22Rv1 (cell line): ENCODE measurements at regions not wholly inside any gene's neighbourhood (a gene's known extent, or its start where the extent isn't known, plus 50 kb on each side); places are given as distances from the start of the nearest gene placed in this dataset.

ENCODE experiments used
- ZFX ChIP-seq: fragments of 450-650 bp; IDR thresholded peaks from 2 replicates; pipeline ENCODE4 v1.6.1; 2017; ENCODE audit warnings: antibody characterized with exemption, borderline replicate concordance
- TF ChIP-seq, protein P1 (sequence below): fragments of 450-650 bp; IDR thresholded peaks from 2 replicates; pipeline ENCODE4 v1.5.1; 2017; ENCODE audit warnings: mild to moderate bottlenecking

DNA sequence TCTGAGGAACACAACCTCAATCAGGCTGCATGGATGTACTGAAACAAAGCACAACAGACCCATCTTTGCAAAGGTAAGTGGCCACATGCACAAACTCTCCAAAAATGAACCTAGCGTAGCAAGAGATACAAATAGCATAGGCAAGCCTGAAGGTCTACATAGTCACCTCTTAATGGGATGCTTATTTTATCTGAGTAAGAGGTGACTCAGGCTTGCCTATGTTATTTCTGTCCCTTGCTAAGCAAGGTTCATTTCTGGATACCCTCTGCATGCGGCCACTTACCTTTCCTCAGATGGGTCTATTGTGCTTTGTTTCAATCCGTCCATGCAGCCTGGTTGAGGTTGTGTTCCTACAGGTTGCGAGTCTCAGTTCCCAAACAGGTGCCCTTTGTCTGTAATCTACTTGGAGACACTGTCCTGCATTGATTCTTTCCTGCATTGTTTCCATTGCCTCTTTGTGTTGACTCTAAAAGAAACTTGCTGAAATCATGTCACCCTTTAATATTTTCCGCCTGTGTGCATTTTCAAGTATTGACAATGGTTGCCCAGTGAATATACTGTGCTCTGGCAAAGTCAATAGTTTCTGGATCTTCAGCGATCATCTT, 291.8 kb upstream of the LYZL1 start:
- TF ChIP-seq, protein P1, sequence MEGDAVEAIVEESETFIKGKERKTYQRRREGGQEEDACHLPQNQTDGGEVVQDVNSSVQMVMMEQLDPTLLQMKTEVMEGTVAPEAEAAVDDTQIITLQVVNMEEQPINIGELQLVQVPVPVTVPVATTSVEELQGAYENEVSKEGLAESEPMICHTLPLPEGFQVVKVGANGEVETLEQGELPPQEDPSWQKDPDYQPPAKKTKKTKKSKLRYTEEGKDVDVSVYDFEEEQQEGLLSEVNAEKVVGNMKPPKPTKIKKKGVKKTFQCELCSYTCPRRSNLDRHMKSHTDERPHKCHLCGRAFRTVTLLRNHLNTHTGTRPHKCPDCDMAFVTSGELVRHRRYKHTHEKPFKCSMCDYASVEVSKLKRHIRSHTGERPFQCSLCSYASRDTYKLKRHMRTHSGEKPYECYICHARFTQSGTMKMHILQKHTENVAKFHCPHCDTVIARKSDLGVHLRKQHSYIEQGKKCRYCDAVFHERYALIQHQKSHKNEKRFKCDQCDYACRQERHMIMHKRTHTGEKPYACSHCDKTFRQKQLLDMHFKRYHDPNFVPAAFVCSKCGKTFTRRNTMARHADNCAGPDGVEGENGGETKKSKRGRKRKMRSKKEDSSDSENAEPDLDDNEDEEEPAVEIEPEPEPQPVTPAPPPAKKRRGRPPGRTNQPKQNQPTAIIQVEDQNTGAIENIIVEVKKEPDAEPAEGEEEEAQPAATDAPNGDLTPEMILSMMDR: no peak
- TF ChIP-seq ZFX: no peak
